ENCODE measurements at regions not wholly inside any gene's neighbourhood (a gene's known extent, or its start where the extent isn't known, plus 50 kb on each side); places are given as distances from the start of the nearest gene placed in this dataset.

DNA sequence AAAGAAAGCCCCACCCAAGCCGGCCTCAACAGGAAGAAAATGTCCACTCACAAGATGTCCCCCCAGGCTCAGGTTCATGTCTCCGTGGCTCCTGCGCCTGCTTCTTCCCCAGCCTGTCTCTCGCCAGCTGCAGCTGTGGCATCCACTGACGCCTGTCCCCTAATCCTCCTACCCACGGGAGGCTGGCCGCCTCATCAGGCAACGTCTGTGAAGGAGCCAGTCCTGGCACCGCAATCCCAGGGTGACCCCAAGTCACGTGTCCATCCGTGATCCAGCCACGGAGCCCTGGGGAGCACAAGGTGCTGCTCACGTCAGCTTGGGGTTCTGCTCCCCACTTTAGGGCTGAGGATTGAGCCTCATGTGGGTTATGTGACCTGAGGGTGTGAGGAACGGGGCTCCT, 640.3 kb downstream of the CDH26 start:
- TF ChIP-seq CTCF (IDR thresholded peaks at IDR 0.05) (no peak), CHD2 (IDR thresholded peaks at IDR 0.05; ENCODE audit: low read length, partially characterized antibody) (no peak)

Data from SK-N-SH (cell line).